ENCODE measurements at regions not wholly inside any gene's neighbourhood (a gene's known extent, or its start where the extent isn't known, plus 50 kb on each side); places are given as distances from the start of the nearest gene placed in this dataset.

DNA sequence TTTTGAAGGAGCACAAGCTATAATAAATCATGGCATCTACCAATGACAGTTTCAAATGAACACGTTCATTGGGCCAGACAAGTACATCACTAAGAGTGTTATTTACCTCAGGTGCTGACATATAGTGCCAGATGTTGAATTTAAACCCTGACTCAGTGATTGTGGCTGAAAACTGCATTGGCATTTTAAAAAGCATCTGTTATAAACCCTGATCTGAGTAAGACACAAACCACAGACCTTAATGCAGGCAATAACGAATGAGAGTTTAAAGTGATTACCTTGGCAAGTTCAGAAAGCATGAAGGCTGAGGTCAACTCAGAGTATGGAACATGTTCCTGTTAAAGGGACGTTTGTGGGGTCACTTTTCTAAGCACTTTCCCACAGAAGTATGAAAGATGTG lies 865.1 kb upstream of the TMPRSS15 start:
- Histone ChIP-seq H3K4me1 (no peaks in the 10 kb centered on the region), H3K36me3 (no peaks in the 10 kb centered on the region), H3K27ac (no peak overlapping the region), H3K27me3 (no peaks in the 10 kb centered on the region), H3K4me3 (no peak overlapping the region), H3K9me3 (no peaks in the 10 kb centered on the region)
- intact Hi-C loops (cut with DNase I) = no loop called here
- TF ChIP-seq, protein P1, sequence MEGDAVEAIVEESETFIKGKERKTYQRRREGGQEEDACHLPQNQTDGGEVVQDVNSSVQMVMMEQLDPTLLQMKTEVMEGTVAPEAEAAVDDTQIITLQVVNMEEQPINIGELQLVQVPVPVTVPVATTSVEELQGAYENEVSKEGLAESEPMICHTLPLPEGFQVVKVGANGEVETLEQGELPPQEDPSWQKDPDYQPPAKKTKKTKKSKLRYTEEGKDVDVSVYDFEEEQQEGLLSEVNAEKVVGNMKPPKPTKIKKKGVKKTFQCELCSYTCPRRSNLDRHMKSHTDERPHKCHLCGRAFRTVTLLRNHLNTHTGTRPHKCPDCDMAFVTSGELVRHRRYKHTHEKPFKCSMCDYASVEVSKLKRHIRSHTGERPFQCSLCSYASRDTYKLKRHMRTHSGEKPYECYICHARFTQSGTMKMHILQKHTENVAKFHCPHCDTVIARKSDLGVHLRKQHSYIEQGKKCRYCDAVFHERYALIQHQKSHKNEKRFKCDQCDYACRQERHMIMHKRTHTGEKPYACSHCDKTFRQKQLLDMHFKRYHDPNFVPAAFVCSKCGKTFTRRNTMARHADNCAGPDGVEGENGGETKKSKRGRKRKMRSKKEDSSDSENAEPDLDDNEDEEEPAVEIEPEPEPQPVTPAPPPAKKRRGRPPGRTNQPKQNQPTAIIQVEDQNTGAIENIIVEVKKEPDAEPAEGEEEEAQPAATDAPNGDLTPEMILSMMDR (IDR thresholded peaks at IDR 0.05) = no peak
- no peak for DNase-seq (ENCODE audit: low spot score in 2 of 2)

DNA sequence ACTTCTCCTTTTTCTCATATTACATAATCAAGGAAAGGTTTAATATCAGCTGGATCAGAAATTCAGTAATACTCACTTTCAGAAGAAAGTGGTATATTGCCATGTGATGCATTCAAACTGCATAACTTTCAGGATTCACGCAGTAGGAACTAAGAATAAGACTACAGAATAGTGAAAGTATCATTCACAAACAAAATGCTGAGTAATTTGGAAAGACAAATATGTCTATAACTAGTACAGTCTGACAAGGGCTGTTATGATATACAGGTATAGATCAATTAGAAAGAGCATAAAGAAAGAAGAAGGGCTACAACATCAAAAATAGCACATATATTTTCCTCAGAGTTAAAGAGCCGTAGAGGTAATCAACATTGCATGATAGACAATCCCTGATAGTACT lies 871.5 kb upstream of the TMPRSS15 start:
- Histone ChIP-seq H3K4me3 (no peak overlapping the region), H3K27ac (no peak overlapping the region), H3K27me3 (no peaks in the 10 kb centered on the region), H3K36me3 (no peaks in the 10 kb centered on the region), H3K4me1 (no peaks in the 10 kb centered on the region), H3K9me3 (no peaks in the 10 kb centered on the region)
- intact Hi-C loops (cut with DNase I) = no loop called here
- DNase-seq (ENCODE audit: low spot score in 2 of 2) = no peak
- TF ChIP-seq, protein P1 (IDR thresholded peaks at IDR 0.05) = no peak

DNA sequence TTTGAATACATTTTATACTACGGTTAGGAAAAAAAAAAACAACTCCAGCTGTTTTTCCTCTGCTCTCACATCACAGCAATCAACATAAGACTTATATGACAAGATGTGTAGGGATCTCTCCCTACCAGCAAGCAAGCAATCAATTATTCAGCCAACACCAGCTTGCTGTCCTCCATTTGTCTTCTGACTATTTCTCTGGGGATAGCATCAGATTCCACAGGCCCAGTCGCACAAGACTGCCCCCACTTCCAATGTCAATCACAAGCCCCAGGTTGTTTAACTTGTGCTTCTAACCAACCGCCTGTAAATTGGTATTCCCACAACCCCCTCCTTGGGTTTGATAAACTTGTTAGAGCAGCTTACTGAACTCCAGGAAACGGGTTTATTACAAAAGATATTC lies 873.1 kb upstream of the TMPRSS15 start:
- H3K4me3 ChIP-seq = no peak overlapping the region
- intact Hi-C loops (cut with DNase I) = no loop called here
- no peak overlapping the region for H3K27ac ChIP-seq
- no peaks in the 10 kb centered on the region for H3K4me1 ChIP-seq
- no peak for DNase-seq (ENCODE audit: low spot score in 2 of 2)
- no peaks in the 10 kb centered on the region for H3K36me3 ChIP-seq
- no peaks in the 10 kb centered on the region for H3K9me3 ChIP-seq
- TF ChIP-seq, protein P1 (IDR thresholded peaks at IDR 0.05) = no peak
- no peaks in the 10 kb centered on the region for H3K27me3 ChIP-seq

DNA sequence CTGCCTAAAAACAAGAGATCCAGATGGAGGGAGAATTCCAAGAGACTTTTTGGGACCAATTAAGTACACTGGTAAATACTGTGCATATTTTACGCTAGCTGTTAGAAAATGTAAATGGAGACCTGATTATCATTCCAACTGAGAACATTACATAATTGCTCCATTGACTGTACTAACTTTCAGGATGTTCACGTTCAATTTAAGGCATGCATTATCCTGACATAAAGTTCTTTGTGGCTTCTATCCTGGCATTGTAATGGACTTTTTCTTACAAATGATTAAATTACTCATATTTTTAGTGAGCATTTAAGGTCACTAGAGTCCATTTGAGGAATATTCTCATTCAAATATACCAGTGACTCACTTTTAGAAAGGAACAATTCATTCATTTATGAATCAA lies 883.3 kb upstream of the TMPRSS15 start:
- TF ChIP-seq, protein P1 (IDR thresholded peaks at IDR 0.05) = no peak
- H3K36me3 ChIP-seq = no peaks in the 10 kb centered on the region
- no peak overlapping the region for H3K27ac ChIP-seq
- intact Hi-C loops (cut with DNase I) = no loop called here
- H3K27me3 ChIP-seq = no peaks in the 10 kb centered on the region
- no peaks in the 10 kb centered on the region for H3K9me3 ChIP-seq
- no peak overlapping the region for H3K4me3 ChIP-seq
- no peaks in the 10 kb centered on the region for H3K4me1 ChIP-seq
- no peak for DNase-seq (ENCODE audit: low spot score in 2 of 2)

DNA sequence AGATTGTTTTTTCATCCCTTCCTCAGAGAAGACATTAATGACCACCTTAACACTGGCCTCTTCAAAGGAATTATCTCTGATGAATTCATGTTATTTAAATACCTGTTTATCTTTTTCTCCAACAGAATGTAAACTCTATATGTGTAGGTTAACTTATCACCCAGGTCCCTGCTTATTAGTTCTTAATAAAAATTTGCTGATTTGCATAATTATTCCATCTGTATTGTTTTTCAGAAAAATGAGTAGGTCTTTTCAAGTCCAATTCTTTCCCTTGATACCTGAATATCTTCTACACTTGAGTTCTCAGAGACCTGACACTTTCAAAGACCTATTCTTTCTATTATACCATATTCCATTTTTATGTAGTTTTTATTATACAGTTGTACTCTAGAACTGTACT lies 886.7 kb upstream of the TMPRSS15 start:
- Histone ChIP-seq H3K4me1 (no peaks in the 10 kb centered on the region), H3K36me3 (no peaks in the 10 kb centered on the region), H3K9me3 (no peaks in the 10 kb centered on the region), H3K4me3 (no peak overlapping the region), H3K27ac (no peak overlapping the region), H3K27me3 (no peaks in the 10 kb centered on the region)
- intact Hi-C loops (cut with DNase I) = no loop called here
- TF ChIP-seq, protein P1 (IDR thresholded peaks at IDR 0.05) = no peak
- DNase-seq (ENCODE audit: low spot score in 2 of 2) = no peak

DNA sequence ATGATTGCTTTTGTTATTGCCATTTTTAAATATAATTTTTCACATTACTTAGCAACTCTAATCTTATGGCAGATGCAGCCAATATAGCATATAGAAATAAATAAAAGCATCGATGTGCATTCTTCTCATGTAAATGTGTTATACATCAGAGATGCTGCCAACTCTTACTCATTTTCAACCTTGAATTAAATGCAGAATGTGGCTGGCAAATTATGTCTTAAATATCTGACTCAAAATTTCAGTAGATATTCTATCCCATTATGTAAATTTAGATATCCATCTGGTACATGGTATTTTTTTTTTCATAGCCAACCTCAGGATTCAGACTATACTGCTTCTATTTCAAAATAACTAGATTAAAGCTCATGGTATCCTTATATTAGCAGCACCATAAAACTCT lies 916.7 kb upstream of the TMPRSS15 start:
- Histone ChIP-seq H3K27ac (no peak overlapping the region), H3K27me3 (no peaks in the 10 kb centered on the region), H3K9me3 (no peaks in the 10 kb centered on the region), H3K36me3 (no peaks in the 10 kb centered on the region), H3K4me3 (no peak overlapping the region), H3K4me1 (no peaks in the 10 kb centered on the region)
- no peak for DNase-seq (ENCODE audit: low spot score in 2 of 2)
- TF ChIP-seq, protein P1 (IDR thresholded peaks at IDR 0.05) = no peak
- intact Hi-C loops (cut with DNase I) = no loop called here
